K562 (cell line): ENCODE measurements at regions not wholly inside any gene's neighbourhood (a gene's known extent, or its start where the extent isn't known, plus 50 kb on each side); places are given as distances from the start of the nearest gene placed in this dataset.

Experiments used
- CHCHD3 ChIP-seq: fragments of 250-450 bp; sonication (Bioruptor Pico); IDR thresholded peaks from 2 replicates; pipeline ENCODE4 v2.1.2; 2022; ENCODE audit warnings: mild to moderate bottlenecking
- EZH2 ChIP-seq: IDR thresholded peaks from 2 replicates; pipeline ENCODE4 v1.6.1; 2012; ENCODE audit warnings: low read depth, mild to moderate bottlenecking, inconsistent platforms, low read length, borderline replicate concordance
- HDAC6 ChIP-seq: IDR thresholded peaks from 2 replicates; pipeline ENCODE4 v1.6.1; 2012; ENCODE audit warnings: low read depth, mild to moderate bottlenecking, control low read depth, inconsistent platforms, low read length, moderate library complexity
- MTA2 ChIP-seq: fragments of 450-650 bp; IDR thresholded peaks from 2 replicates; pipeline ENCODE4 v1.6.1; 2016; ENCODE audit warnings: low read depth
- MYC ChIP-seq, 2 experiments: fragments of 250-450 bp in 1 of 2; sonication (Bioruptor Pico) in 1 of 2; IDR thresholded peaks; 2 replicates each; pipeline versions ENCODE4 v1.5.1 to v1.6.1; 2012 to 2021; ENCODE audit warnings: low read depth in 2 of 2, borderline replicate concordance in 1 of 2, improper control_type of control experiment in 1 of 2, low read length in 1 of 2, mild to moderate bottlenecking in 1 of 2, moderate library complexity in 1 of 2
- NFYB ChIP-seq: IDR thresholded peaks from 2 replicates; pipeline ENCODE4 v1.6.1; 2011; ENCODE audit warnings: mild to moderate bottlenecking, moderate library complexity; ENCODE audit not compliant: insufficient read length; ENCODE audit errors: extremely low read depth
- POLR2A ChIP-seq: fragments of 450-650 bp; conservative IDR thresholded peaks from 2 replicates; pipeline ENCODE4 v1.6.1; 2016
- RBM39 ChIP-seq: fragments of 200-400 bp; formaldehyde crosslinking; optimal IDR thresholded peaks from 2 replicates; pipeline ENCODE3; 2018; ENCODE audit warnings: low read depth, low read length
- SMAD3 ChIP-seq: fragments of 450-650 bp; formaldehyde crosslinking; conservative IDR thresholded peaks from 2 replicates; pipeline ENCODE4 v1.4.0; 2020; ENCODE audit warnings: mild to moderate bottlenecking
- ZNF384 ChIP-seq: IDR thresholded peaks from 2 replicates; pipeline ENCODE4 v1.6.1; 2012; ENCODE audit warnings: low read depth, low read length, improper control_type of control experiment
- ZNF551 ChIP-seq: fragments of 250-450 bp; sonication (Bioruptor Pico); IDR thresholded peaks from 2 replicates; pipeline ENCODE4 v1.5.0; 2021; ENCODE audit warnings: mild to moderate bottlenecking, moderate library complexity
- TF ChIP-seq, protein P1 (sequence below), 3 experiments: IDR thresholded peaks in 2 of 3; conservative IDR thresholded peaks in 1 of 3; 2 replicates each; pipeline ENCODE4 v1.5.1; 2011 to 2012; ENCODE audit warnings: low read length in 3 of 3, mild to moderate bottlenecking in 3 of 3, control low read depth in 2 of 3, improper control_type of control experiment in 1 of 3, inconsistent platforms in 1 of 3, low read depth in 1 of 3, mixed read lengths in 1 of 3, moderate library complexity in 1 of 3; ENCODE audit not compliant: insufficient read depth in 2 of 3
- TF ChIP-seq, protein P2 (sequence below): fragments of 450-650 bp; IDR thresholded peaks from 2 replicates; pipeline ENCODE4 v1.6.1; 2018; ENCODE audit not compliant: partially characterized antibody

GRCh38 chr5:133667217-133667616 lies 54.9 kb upstream of the FSTL4 start:
- no peak for TF ChIP-seq RBM39
- TF ChIP-seq ZNF551 (CRISPR knock-in tag) = no peak
- TF ChIP-seq EZH2 = no peak
- TF ChIP-seq SMAD3 = no peak
- TF ChIP-seq, protein P1, sequence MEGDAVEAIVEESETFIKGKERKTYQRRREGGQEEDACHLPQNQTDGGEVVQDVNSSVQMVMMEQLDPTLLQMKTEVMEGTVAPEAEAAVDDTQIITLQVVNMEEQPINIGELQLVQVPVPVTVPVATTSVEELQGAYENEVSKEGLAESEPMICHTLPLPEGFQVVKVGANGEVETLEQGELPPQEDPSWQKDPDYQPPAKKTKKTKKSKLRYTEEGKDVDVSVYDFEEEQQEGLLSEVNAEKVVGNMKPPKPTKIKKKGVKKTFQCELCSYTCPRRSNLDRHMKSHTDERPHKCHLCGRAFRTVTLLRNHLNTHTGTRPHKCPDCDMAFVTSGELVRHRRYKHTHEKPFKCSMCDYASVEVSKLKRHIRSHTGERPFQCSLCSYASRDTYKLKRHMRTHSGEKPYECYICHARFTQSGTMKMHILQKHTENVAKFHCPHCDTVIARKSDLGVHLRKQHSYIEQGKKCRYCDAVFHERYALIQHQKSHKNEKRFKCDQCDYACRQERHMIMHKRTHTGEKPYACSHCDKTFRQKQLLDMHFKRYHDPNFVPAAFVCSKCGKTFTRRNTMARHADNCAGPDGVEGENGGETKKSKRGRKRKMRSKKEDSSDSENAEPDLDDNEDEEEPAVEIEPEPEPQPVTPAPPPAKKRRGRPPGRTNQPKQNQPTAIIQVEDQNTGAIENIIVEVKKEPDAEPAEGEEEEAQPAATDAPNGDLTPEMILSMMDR (IDR thresholded peaks at IDR 0.05 in 2 of 3, conservative IDR thresholded peaks at IDR 0.05 in 1 of 3; ENCODE audit: insufficient read depth in 2 of 3, low read depth in 1 of 3, low read length in 3 of 3) = no peak
- no peak for TF ChIP-seq MTA2
- TF ChIP-seq MYC (IDR thresholded peaks at IDR 0.05; ENCODE audit: low read depth, low read length) = no peak
- no peak for TF ChIP-seq MYC (CRISPR knock-in tag; IDR thresholded peaks at IDR 0.05; ENCODE audit: borderline replicate concordance, low read depth)
- no peak for TF ChIP-seq ZNF384
- TF ChIP-seq HDAC6 = no peak
- no peak for TF ChIP-seq NFYB
- TF ChIP-seq, protein P2, sequence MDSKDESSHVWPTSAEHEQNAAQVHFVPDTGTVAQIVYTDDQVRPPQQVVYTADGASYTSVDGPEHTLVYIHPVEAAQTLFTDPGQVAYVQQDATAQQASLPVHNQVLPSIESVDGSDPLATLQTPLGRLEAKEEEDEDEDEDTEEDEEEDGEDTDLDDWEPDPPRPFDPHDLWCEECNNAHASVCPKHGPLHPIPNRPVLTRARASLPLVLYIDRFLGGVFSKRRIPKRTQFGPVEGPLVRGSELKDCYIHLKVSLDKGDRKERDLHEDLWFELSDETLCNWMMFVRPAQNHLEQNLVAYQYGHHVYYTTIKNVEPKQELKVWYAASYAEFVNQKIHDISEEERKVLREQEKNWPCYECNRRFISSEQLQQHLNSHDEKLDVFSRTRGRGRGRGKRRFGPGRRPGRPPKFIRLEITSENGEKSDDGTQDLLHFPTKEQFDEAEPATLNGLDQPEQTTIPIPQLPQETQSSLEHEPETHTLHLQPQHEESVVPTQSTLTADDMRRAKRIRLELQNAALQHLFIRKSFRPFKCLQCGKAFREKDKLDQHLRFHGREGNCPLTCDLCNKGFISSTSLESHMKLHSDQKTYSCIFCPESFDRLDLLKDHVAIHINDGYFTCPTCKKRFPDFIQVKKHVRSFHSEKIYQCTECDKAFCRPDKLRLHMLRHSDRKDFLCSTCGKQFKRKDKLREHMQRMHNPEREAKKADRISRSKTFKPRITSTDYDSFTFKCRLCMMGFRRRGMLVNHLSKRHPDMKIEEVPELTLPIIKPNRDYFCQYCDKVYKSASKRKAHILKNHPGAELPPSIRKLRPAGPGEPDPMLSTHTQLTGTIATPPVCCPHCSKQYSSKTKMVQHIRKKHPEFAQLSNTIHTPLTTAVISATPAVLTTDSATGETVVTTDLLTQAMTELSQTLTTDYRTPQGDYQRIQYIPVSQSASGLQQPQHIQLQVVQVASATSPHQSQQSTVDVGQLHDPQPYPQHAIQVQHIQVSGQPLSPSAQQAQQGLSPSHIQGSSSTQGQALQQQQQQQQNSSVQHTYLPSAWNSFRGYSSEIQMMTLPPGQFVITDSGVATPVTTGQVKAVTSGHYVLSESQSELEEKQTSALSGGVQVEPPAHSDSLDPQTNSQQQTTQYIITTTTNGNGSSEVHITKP = no peak
- TF ChIP-seq POLR2A = no peak
- TF ChIP-seq CHCHD3 = no peak
